IPS-15b (cell line): ENCODE measurements at regions not wholly inside any gene's neighbourhood (a gene's known extent, or its start where the extent isn't known, plus 50 kb on each side); places are given as distances from the start of the nearest gene placed in this dataset.

Experiments used
- H3K27me3 ChIP-seq: one replicate; pipeline ENCODE4 v1.6.1; 2013; ENCODE audit warnings: low read length; ENCODE audit not compliant: control insufficient read depth, insufficient read depth
- H3K36me3 ChIP-seq: one replicate; pipeline ENCODE4 v1.6.1; 2013; ENCODE audit warnings: low read length; ENCODE audit not compliant: control insufficient read depth, insufficient read depth
- H3K4me1 ChIP-seq: one replicate; pipeline ENCODE4 v1.6.1; 2013; ENCODE audit warnings: mild to moderate bottlenecking, low read length; ENCODE audit not compliant: control insufficient read depth, insufficient read depth
- H3K4me3 ChIP-seq: one replicate; pipeline ENCODE4 v1.5.1; 2013; ENCODE audit warnings: low read depth, low read length
- H3K9ac ChIP-seq: one replicate; pipeline ENCODE4 v1.6.1; 2013; ENCODE audit warnings: low read depth, mild to moderate bottlenecking, low read length
- H3K9me3 ChIP-seq: one replicate; pipeline ENCODE4 v1.6.1; 2013; ENCODE audit warnings: mild to moderate bottlenecking, low read length; ENCODE audit not compliant: control insufficient read depth, insufficient read depth

DNA sequence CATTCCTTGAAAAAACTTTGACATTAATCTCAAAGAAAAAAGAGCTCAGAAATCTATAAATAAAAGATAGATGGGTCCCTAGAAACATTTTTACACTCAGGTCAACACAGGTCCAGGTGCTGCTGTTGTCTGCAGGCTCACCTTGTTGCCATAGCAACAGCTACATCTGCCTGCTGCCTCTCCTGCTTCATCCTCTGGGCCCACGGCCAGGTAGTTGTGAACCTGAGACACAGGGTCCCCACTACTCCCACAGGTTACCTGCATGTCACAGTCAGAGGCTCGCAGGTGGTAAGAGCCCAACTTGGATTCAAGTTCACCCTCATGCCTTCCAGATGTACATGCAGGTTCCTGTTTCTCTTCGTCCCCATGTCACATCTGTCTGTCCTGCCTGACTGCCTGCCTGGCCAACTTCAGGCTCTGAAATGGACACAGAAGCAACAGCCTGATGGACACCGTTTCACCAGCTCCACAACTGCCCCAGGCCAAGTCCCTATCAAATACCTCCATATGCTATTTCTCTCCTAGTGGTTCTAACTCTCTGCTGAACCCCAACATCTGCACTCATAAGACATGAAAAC is 88.3 kb upstream of the SALL3 start:
- Histone ChIP-seq H3K9ac (no peak overlapping the region), H3K27me3 (no peaks in the 10 kb centered on the region), H3K36me3 (no peaks in the 10 kb centered on the region), H3K4me3 (no peak overlapping the region), H3K9me3 (no peaks in the 10 kb centered on the region), H3K4me1 (no peaks in the 10 kb centered on the region)

DNA sequence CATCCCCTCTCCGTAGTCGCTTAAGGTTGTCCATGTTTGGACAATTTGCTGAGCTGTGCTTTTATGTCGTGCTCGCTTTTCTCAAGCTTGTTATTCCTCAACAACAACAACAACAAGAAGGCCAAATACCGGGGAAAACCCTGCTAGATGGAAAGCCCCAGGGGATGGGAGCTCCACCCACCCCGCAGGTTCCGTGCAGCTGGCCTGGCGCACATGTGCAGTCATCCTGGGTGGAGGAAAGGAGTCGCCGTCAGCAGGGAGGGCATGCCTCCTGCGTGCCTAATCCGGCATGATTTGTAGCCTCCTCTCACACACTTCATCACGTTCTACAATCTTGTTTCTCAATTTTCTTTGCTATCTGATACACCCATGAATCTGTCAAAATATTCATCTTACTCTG is 87.4 kb upstream of the SALL3 start:
- no peaks in the 10 kb centered on the region for H3K9me3 ChIP-seq
- no peaks in the 10 kb centered on the region for H3K27me3 ChIP-seq
- no peak overlapping the region for H3K4me3 ChIP-seq
- no peaks in the 10 kb centered on the region for H3K4me1 ChIP-seq
- H3K9ac ChIP-seq: no peak overlapping the region
- H3K36me3 ChIP-seq: no peaks in the 10 kb centered on the region

DNA sequence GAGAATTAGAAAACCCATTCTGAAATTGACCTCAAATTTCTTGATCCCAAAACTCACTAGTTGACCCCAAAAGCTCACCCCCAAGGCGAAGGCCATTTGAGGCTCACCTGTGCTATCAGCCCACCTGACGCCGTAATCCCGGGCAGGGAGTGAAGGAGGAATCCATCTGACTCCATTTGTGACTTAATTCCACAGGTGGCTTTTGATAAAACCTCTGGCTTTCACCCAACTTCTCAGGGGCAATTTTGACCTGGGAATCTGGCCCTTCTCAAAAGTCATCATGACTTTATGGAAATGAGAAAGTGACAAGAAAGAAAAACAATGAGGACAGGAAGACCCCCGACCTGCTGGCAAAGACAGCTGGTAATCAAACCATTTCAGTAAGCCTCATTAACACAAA is 86.9 kb upstream of the SALL3 start:
- Histone ChIP-seq H3K36me3 (no peaks in the 10 kb centered on the region), H3K27me3 (no peaks in the 10 kb centered on the region), H3K4me1 (no peaks in the 10 kb centered on the region), H3K9ac (no peak overlapping the region), H3K9me3 (no peaks in the 10 kb centered on the region), H3K4me3 (no peak overlapping the region)

DNA sequence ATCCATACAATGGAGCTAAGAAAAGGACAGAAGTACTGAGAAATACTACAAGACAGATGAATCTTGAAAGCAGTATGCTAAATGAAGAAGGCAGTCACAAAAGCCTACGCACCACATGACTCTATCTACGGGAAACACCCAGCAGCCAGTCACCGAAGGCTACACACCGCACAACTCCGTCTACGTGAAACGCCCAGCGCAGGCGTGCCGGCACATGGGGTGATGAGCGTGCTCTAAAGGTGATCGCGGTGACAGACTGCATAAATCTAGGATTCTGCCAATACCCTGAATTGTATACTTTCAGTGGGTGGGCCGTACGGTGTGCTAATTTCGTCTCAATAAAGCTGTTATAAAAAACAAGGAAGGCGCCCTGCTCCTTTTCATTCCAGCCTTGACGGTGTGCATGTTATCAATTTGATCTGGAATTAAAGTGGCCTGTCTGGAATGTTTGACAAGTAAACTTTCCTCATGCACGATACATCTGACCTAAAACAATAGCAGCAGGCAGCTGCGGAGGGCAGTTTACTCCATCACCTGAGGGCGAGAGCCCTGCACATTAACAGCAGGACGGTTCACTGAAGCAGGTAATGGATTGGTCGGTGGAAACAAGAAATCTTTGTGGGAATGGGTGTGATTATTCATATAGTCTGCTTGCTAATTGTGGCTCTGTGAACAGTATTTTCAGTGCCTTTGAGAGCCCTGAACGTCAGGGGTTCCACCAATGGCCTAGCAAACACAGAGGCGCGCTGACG is 86.2 kb upstream of the SALL3 start:
- no peak overlapping the region for H3K4me3 ChIP-seq
- H3K9ac ChIP-seq: no peak overlapping the region
- no peaks in the 10 kb centered on the region for H3K9me3 ChIP-seq
- H3K4me1 ChIP-seq: no peaks in the 10 kb centered on the region
- H3K36me3 ChIP-seq: no peaks in the 10 kb centered on the region
- H3K27me3 ChIP-seq: no peaks in the 10 kb centered on the region

DNA sequence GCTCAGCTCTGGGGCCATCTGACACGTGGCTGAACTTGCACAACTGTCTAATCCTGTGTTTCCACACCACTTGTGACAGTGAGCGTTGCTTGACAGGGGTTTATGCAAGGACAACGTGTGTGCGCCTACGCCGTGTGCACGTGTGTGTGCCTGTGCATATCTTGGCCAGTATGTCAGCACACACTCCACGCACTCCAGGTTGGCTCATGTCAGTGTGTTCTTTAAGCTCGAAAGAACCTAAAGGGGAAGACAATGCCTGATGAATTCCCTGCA is 85.6 kb upstream of the SALL3 start:
- no peak overlapping the region for H3K9ac ChIP-seq
- H3K4me1 ChIP-seq: no peaks in the 10 kb centered on the region
- H3K9me3 ChIP-seq: no peaks in the 10 kb centered on the region
- H3K4me3 ChIP-seq: no peak overlapping the region
- no peaks in the 10 kb centered on the region for H3K27me3 ChIP-seq
- peaks cover 3% of the 10 kb centered on the region for H3K36me3 ChIP-seq

DNA sequence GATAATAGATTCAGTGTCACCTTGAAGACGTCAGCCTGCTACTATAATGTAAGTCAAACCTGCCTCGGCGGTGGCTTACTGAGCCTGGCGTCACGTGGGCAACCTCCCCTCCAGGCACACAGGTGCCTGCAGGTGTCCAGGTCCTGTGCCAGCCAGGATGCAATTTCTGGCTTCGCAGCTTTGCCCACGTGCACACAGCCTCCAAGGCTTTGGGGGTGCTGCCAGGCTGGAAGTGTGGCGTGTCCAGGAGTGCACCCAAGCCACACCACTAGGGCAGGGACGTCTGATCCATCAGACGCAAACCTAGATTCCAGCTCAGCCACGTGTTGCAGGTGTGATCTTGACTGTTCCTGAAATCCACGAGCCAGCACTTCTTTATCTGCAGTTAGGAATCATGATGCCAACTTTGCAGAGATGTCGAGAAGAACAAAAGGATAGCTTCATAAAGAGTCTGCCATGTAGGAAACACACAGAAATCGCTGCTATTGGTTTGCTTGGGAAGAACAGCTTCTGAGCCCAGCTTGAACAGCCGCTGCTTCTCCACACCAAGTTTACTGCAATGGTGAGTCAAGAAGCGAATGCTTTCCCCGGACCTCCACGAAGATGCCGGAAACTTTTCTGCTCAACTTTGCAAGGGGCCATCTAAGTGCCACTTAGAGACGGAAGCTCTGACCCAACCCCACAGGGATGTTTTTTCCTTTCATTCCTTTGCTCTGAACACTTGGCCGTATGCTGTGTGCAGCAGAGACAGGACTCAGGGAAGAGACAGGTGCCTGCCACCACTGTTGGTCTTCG is 84.2 kb upstream of the SALL3 start:
- Histone ChIP-seq H3K4me1 (no peaks in the 10 kb centered on the region), H3K9me3 (no peaks in the 10 kb centered on the region), H3K4me3 (no peak overlapping the region), H3K9ac (no peak overlapping the region), H3K36me3 (peaks cover 3% of the 10 kb centered on the region), H3K27me3 (no peaks in the 10 kb centered on the region)

DNA sequence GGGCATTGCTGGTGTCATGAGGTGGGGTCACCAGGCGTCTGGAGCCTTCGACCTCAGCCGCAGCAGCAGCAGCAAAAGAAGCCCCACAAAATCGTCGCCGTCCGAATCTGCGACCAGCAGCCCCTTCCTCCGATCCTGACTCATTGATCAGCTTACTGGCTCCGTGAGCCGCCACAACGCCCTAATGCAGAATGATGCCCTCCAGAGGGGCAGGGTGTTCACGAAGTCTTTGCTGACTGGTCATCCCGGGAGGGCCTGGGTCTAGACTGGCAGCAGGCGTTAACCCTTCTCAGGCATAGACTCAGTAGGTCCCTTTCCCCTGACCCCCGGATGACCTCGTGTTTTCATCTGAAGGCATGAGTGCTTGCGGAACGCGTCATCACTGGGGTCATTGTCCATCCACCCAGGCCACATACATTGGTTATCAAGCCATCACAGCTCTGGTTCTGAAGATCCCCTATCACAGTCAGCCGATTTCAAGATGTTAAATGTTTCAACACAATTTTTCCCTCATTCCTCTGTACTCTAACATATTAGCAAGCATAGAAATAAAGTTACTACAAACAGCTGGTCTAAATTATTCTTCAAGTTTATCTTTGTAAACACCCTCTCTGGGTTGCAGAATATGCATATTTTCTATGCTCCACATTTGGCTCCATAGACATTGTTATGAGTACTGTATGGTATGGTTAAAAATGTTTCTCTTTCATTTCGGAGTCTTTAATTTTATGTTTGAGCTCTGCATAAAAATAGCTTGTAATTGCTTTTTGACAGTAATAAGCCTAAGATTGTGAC is 83.3 kb upstream of the SALL3 start:
- H3K27me3 ChIP-seq: no peaks in the 10 kb centered on the region
- peaks cover 3% of the 10 kb centered on the region for H3K36me3 ChIP-seq
- H3K9ac ChIP-seq: no peak overlapping the region
- H3K4me1 ChIP-seq: no peaks in the 10 kb centered on the region
- no peak overlapping the region for H3K4me3 ChIP-seq
- no peaks in the 10 kb centered on the region for H3K9me3 ChIP-seq

DNA sequence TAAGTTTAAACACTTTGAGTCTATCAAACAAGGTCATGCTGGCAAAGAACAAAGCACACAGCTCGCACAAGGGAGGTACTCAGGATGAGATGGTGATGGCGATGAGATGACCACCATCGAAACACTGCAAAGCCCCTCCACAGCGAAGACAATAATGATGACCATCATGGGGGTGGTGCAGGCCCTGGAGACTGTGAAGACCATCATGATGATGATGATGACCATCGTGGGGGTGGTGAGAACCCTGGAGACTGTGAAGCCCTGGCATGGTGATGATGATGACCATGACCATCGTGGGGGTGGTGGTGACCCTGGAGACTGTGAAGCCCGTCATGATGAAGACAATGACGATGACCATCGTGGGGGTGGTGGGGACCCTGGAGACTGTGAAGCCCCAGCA is 81.6 kb upstream of the SALL3 start:
- no peaks in the 10 kb centered on the region for H3K4me1 ChIP-seq
- no peak overlapping the region for H3K9ac ChIP-seq
- no peaks in the 10 kb centered on the region for H3K27me3 ChIP-seq
- H3K4me3 ChIP-seq: no peak overlapping the region
- peaks cover 3% of the 10 kb centered on the region for H3K36me3 ChIP-seq
- no peaks in the 10 kb centered on the region for H3K9me3 ChIP-seq

DNA sequence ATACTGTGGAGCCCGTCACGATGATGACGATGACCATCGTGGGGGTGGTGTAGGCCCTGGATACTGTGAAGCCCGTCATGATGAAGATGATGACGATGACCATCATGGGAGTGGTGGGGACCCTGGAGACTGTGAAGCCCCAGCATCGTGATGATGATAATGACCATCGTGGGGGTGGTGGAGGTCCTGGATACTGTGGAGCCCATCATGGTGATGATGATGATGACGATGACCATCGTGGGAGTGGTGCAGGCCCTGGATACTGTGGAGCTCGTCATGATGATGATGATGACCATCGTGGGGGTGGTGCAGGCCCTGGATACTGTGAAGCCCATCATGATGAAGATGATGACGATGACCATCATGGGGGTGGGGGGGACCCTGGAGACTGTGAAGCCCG is 81.0 kb upstream of the SALL3 start:
- H3K4me3 ChIP-seq: no peak overlapping the region
- H3K27me3 ChIP-seq: no peaks in the 10 kb centered on the region
- peaks cover 3% of the 10 kb centered on the region for H3K36me3 ChIP-seq
- no peak overlapping the region for H3K9ac ChIP-seq
- H3K4me1 ChIP-seq: peaks cover 2% of the 10 kb centered on the region
- H3K9me3 ChIP-seq: no peaks in the 10 kb centered on the region

DNA sequence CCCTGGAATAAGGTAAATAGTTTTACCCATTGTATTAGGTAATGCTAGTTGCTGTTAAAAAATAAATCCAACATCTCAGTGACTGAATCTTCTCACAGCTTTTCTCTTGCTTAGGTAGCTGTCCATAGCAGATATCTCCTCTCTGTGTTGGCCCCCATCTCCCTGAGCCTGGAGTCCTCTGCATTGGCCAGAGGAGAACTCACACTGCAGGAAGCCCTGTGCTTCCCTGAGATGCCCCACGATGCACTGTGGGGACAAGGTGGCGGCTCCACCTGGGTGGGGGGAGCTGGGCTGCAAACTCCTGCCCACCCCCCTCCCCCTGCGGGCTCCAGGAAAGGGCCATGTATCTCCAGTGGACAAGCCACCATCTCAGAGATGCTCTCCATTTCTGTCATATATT is 80.4 kb upstream of the SALL3 start:
- H3K27me3 ChIP-seq: no peaks in the 10 kb centered on the region
- no peaks in the 10 kb centered on the region for H3K9me3 ChIP-seq
- H3K4me3 ChIP-seq: no peak overlapping the region

DNA sequence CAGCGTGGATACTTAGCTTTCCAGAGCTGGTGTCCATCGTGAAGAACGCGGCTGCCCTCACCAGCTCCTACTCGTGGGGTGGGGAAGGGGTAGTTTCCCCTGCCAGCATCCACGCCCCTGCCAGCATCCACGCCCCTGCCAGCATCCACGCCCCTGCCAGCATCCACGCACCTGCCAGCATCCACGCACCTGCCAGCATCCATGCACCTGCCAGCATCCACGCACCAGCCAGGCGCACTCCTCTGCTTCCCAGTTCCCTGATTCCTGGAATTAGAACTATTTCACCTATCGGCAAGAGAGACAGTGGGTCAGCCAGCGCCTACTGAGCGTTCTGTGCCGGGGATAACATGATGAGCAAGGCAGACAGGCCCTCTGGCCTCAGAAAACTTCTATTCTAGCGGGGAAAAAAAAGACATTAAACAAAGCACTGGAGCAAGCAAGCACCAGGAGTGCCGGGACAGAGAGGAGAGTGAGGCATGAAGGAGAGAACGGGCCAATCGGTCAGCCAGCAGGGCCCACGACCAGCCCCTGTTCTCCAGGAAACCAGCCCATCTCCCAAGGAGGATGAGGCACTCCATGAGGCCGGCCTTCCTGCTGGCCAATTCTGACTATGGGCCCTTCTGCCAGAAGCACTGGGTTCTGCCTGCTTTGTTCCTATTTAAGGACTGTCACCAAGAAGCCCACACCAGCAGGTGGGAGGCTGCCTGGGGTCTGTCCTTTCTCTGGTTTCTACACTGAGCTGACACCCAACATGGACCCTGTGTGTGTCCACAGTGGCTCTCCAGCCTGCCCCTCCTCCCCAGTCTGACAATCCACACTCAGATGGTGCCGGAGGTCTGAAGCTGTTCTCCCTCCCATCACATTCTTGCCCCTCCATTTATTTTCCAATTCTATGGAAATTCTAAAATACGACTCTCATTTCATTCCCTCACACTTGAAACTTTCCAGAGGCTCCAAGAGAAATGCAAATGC is 78.4 kb upstream of the SALL3 start:
- peaks cover 3% of the 10 kb centered on the region for H3K36me3 ChIP-seq
- no peaks in the 10 kb centered on the region for H3K9me3 ChIP-seq
- H3K27me3 ChIP-seq: no peaks in the 10 kb centered on the region

More for the DNA sequence above, 80.4 kb upstream of the SALL3 start:
- no peak overlapping the region for H3K9ac ChIP-seq
- peaks cover 2% of the 10 kb centered on the region for H3K4me1 ChIP-seq
- H3K36me3 ChIP-seq: peaks cover 3% of the 10 kb centered on the region

More for the DNA sequence above, 78.4 kb upstream of the SALL3 start:
- Histone ChIP-seq H3K9ac (no peak overlapping the region), H3K4me3 (no peak overlapping the region), H3K4me1 (peaks cover 2% of the 10 kb centered on the region)
